Esophagus muscularis mucosa (tissue), 4 donors: ENCODE measurements at regions not wholly inside any gene's neighbourhood (a gene's known extent, or its start where the extent isn't known, plus 50 kb on each side); places are given as distances from the start of the nearest gene placed in this dataset.

Source experiments
- DNase-seq: peaks from one replicate; pipeline ENCODE4 v3.0.0-alpha.2; 2017; ENCODE audit errors: extremely low spot score
- H3K27ac ChIP-seq, 4 donors: fragments of 200-600 bp; sonication (generic); replicated peaks in 1 of 4; 1 replicate in 3 of 4; 2 replicates in 1 of 4; pipeline ENCODE4 v1.5.1; 2016 to 2019; ENCODE audit warnings: mild to moderate bottlenecking in 1 of 4
- H3K27me3 ChIP-seq, 4 donors: fragments of 200-600 bp; sonication (generic); one replicate each; pipeline versions ENCODE4 v1.5.1 to v1.6.0; 2016 to 2019
- H3K36me3 ChIP-seq, 4 donors: fragments of 200-600 bp; sonication (generic); one replicate each; pipeline ENCODE4 v1.5.1; 2016 to 2019
- H3K4me1 ChIP-seq, 4 donors: fragments of 200-600 bp; sonication (generic); one replicate each; pipeline ENCODE4 v1.5.1; 2016 to 2019
- H3K4me3 ChIP-seq, 4 donors: fragments of 200-600 bp; sonication (generic); 1 replicate in 2 of 4; 2 replicates in 2 of 4; pipeline ENCODE4 v1.5.1; 2016 to 2019; ENCODE audit warnings: mild to moderate bottlenecking in 4 of 4, moderate library complexity in 1 of 4
- H3K9me3 ChIP-seq, 4 donors: fragments of 200-600 bp; sonication (generic); 1 replicate in 3 of 4; 2 replicates in 1 of 4; pipeline ENCODE4 v1.5.1; 2016 to 2019
- CTCF ChIP-seq, 3 experiments: fragments of 200-600 bp in 2 of 3; fragments of 450-650 bp in 1 of 3; sonication (generic) in 2 of 3; IDR thresholded peaks; one replicate each; pipeline ENCODE4 v1.5.1; 2017 to 2019; ENCODE audit warnings: antibody characterized with exemption in 3 of 3, mild to moderate bottlenecking in 2 of 3, moderate library complexity in 1 of 3
- EP300 ChIP-seq: sonication (generic); formaldehyde crosslinking; IDR thresholded peaks from one replicate; pipeline ENCODE4 v1.6.1; 2017; ENCODE audit warnings: antibody characterized with exemption
- POLR2A ChIP-seq: fragments of 450-650 bp; IDR thresholded peaks from one replicate; pipeline ENCODE4 v1.6.1; 2017; ENCODE audit warnings: antibody characterized with exemption, moderate library complexity, mild to moderate bottlenecking, low read depth
- POLR2AphosphoS5 ChIP-seq, 2 donors: sonication (generic); formaldehyde crosslinking; IDR thresholded peaks; one replicate each; pipeline ENCODE4 v1.6.1; 2017; ENCODE audit warnings: antibody characterized with exemption in 2 of 2
- WGBS: methylation state at CpG from one replicate; pipeline ENCODE4 v1.1.5; 2018; 5-methylcytosine and 5-hydroxymethylcytosine counted together
- intact Hi-C: fragments of 100-400 bp; cut with DNase I; formaldehyde crosslinking; loops from one replicate; pipeline ENCODE4 v1.15.1; 2023

DNA sequence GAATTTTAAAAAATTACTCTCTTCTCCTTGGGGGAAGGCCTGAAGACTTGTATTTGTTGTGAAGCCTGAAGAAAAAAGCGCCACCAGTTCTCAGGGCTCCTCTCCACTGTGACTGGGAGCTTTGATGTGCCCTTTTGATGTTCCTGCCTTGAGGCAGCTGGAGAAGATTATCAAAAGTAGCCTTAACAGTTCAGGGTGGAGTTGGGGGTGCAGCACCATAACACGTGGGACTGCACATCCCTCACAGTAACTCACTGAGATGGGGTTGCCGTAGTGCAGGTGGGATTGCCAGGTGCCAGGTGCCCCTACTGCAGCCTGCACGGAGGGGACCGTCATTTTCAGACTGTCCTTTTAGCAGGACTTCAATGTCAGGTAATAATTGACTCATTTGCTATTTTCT lies 474.1 kb downstream of the ETNK1 start:
- H3K4me1 ChIP-seq, result no peaks in the 10 kb centered on the region
- intact Hi-C loops, result no loop called here
- WGBS, result 65% methylated on average over 5 of the region's 5 CpGs

GRCh38 chr12:23099604-23100003 lies 474.6 kb downstream of the ETNK1 start:
- intact Hi-C loops, result no loop called here
- no peak for TF ChIP-seq POLR2A
- no peak for TF ChIP-seq CTCF (IDR thresholded peaks at IDR 0.05)
- DNase-seq, result no peak
- H3K27ac ChIP-seq, result no peak overlapping the region
- H3K4me1 ChIP-seq, result no peaks in the 10 kb centered on the region
- H3K27me3 ChIP-seq, result no peaks in the 10 kb centered on the region
- H3K4me3 ChIP-seq, result no peak overlapping the region
- H3K9me3 ChIP-seq, result no peaks in the 10 kb centered on the region
- no peaks in the 10 kb centered on the region for H3K36me3 ChIP-seq

More for the DNA sequence above, 474.1 kb downstream of the ETNK1 start:
- TF ChIP-seq EP300 (no peak), CTCF (IDR thresholded peaks at IDR 0.05) (no peak), POLR2AphosphoS5 (IDR thresholded peaks at IDR 0.05) (no peak), POLR2A (no peak)
- Histone ChIP-seq H3K27me3 (no peaks in the 10 kb centered on the region), H3K9me3 (no peaks in the 10 kb centered on the region), H3K4me3 (no peak overlapping the region), H3K36me3 (no peaks in the 10 kb centered on the region), H3K27ac (no peak overlapping the region)
- no peak for DNase-seq

GRCh38 chr12:23108957-23109356 lies 484.0 kb downstream of the ETNK1 start:
- intact Hi-C loops, result no loop called here
- DNase-seq, result no peak
- Histone ChIP-seq H3K36me3 (no peaks in the 10 kb centered on the region), H3K27ac (no peak overlapping the region), H3K27me3 (no peaks in the 10 kb centered on the region), H3K4me3 (no peak overlapping the region), H3K9me3 (no peaks in the 10 kb centered on the region), H3K4me1 (no peaks in the 10 kb centered on the region)
- 86% methylated on average over 4 of the region's 4 CpGs for WGBS
- TF ChIP-seq POLR2A (no peak), EP300 (no peak), CTCF (IDR thresholded peaks at IDR 0.05) (no peak), POLR2AphosphoS5 (IDR thresholded peaks at IDR 0.05) (no peak)

GRCh38 chr12:23113781-23114180 lies 488.8 kb downstream of the ETNK1 start:
- Histone ChIP-seq H3K36me3 (no peaks in the 10 kb centered on the region), H3K27ac (no peak overlapping the region), H3K9me3 (no peaks in the 10 kb centered on the region), H3K4me1 (no peaks in the 10 kb centered on the region), H3K27me3 (no peaks in the 10 kb centered on the region), H3K4me3 (no peak overlapping the region)
- DNase-seq, result no peak
- 87% methylated on average over 4 of the region's 4 CpGs for WGBS
- no peak for TF ChIP-seq POLR2AphosphoS5 (IDR thresholded peaks at IDR 0.05)
- TF ChIP-seq POLR2A, result no peak
- TF ChIP-seq CTCF (IDR thresholded peaks at IDR 0.05), result no peak
- TF ChIP-seq EP300, result no peak
- intact Hi-C loops, result no loop called here

DNA sequence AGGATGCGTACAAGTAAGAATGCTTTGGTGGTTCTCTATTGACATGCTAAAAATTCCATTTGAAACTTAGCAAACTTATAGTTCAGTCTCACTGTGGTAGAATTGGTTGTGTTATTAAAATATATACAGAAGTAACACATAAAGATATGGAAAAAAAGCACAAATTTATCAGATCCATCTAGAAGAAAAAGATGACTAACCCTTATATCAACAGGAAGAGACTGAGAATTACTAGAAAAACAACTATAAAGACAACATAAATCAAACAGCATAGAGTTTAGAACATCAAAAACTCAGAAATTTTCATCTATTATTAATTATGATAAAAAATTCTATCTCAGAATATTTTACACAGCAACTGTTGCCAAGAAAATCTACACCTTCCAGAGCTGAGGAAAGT lies 491.0 kb downstream of the ETNK1 start:
- intact Hi-C loops, result no loop called here
- TF ChIP-seq CTCF (IDR thresholded peaks at IDR 0.05) (no peak), EP300 (no peak), POLR2AphosphoS5 (IDR thresholded peaks at IDR 0.05) (no peak), POLR2A (no peak)

More for the DNA sequence above, 491.0 kb downstream of the ETNK1 start:
- Histone ChIP-seq H3K4me1 (no peaks in the 10 kb centered on the region), H3K36me3 (no peaks in the 10 kb centered on the region), H3K9me3 (no peaks in the 10 kb centered on the region), H3K27me3 (no peaks in the 10 kb centered on the region), H3K4me3 (no peak overlapping the region), H3K27ac (no peak overlapping the region)
- no peak for DNase-seq
- WGBS, result 97% methylated on average over 1 of the region's 1 CpG
